NCI-H187 (cell line): ENCODE measurements at regions not wholly inside any gene's neighbourhood (a gene's known extent, or its start where the extent isn't known, plus 50 kb on each side); places are given as distances from the start of the nearest gene placed in this dataset.

Experiments
- DNase-seq, 2 experiments: peaks; one replicate each; lab custom pipeline; 2025; lab: John Stamatoyannopoulos, UW

DNA sequence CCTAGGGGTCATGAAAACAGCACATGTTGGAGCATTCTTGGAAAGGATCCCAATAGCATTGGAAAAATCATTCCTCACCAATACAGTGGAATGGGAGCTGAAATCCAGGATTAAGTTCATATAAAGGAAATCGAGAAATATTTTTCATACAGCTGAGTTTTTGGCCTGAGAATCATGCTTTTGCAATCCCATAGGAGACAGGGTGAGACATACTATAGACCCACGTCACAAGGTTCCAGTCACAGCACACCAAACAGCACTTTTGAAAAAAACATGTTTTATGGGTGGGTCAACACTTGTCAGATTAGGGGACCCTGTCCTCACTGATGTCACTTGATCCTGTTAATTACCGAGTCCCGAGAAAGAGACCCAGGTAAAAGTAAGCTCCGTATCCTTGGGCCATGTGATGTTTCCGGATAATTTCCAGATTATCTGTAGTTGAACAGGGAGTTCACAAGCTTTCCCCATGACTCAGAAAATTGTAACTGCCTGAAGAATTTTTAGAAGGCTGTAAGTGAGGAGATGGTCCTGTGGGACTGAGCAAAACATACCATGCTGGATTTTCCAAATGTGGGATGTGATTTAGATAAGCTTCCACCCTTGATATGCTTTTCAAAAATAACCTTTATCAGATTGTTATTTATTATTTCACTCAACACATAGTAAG is 80.9 kb upstream of the TLR3 start:
- no peak for DNase-seq

DNA sequence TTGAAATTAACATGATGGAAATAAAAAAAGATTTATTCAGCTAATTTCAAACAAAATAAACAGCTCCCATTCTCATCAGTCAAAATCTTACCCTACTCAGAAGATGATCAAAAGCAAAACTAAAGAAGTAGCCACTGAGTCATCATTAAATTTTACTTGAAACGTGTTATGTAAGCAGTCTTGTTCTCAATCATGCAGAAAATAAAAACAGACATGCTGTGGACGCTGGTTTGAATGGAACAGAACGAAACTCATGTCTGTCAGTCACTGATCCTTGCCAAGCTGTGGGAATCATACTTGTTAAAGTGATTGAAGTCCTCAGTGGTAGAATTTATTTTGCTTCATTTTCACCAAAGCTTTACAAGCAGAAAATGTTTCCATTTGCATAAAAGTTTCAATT is 77.2 kb upstream of the TLR3 start:
- DNase-seq: no peak

DNA sequence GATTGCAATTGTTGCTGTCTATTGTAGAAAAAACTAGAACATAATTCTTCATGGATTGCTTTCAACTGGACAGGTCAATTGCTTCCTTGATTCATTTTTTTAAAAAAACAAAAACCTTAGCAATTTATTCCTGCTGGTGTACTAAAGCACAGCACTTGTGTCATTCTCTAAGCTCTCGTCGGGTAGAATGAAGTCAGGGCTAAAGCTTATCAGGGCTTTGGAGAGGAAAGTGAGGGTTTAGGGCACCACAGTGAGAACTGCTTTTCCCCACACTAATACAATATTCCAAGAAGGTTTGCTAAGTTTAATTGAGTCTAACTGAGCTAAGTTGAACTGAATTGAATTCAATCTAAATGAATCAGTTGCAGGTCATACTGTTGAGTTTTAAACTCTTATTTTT is 76.4 kb upstream of the TLR3 start:
- no peak for DNase-seq

DNA sequence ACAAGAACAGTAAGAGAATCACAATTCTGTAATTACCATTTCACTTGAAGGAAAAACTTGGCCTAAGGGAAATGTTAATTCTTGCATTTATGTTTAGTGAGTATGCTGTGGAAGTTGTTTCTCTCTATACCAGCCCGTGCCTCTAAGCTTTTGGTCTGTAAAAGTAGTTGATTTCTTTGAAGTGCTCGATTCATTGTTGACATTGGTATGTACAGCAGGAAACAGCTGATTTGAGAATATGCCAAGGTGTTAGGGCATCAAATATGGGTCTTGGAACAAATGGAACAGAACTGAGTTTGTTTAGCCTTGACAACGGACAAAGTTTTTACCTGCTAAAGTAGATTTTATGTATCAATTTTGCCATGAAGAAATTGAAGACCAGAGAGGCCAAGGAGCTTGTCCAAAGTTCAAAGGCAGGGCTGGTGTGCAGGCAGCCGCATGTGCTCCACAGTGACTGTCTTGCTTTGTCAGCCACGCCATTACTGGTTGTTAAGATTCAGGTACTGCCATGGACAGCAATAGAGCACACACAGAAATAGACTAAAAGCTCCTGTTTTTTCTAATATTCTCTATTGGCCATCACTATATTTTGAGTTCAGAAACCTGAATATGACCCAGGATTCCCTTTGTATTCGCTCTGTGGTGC is 75.5 kb upstream of the TLR3 start:
- no peak for DNase-seq

- DNase-seq: no peak
These were observed 74.2 kb upstream of the TLR3 start for GRCh38 chr4:185994750-185995149.

- no peak for DNase-seq
These were observed 73.3 kb upstream of the TLR3 start for GRCh38 chr4:185995665-185996064.

DNA sequence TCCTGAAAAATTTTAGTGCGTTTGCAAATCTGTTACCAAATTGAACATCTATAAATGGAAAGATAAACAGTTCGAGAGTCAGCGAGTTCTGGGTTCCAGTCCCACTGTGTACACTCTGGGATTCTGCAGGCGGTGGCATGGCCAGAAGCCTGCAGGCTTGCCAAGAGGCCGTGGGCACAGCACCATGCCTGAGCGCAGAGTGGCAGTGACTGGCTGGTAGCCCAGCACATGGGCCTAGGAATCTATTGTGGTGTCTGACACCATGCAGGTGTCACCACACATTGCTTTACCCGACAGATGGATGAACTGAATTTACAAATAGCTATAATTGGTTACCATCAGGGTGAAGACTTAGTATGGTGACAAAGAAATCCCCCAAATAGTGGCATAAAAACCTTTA is 71.7 kb upstream of the TLR3 start:
- DNase-seq: no peak

- DNase-seq: peak; percentile 27 to 64
These were observed 70.2 kb upstream of the TLR3 start for GRCh38 chr4:185998791-185999190.

DNA sequence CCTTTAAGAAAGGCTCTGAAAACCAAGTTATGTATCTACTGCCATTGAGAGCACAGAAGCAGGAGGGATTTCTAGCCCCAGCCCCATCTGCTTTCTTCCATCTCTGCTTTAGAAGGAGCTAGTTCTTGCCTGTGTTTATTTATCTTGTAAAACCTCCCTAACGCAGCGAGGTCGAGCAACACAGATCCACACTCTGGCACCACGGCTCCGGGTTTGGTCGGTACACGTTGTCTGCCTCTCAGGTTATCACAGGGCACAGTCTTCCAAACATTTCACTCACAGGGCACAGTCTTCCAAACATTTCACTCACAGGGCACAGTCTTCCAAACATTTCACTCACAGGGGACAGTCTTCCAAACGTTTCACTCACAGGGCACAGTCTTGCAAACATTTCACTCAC is 69.7 kb upstream of the TLR3 start:
- peak in 1 of 2 experiments; percentile 27 for DNase-seq

GRCh38 chr4:186002853-186003252 is 66.1 kb upstream of the TLR3 start:
- no peak for DNase-seq

- no peak for DNase-seq
These were observed 65.2 kb upstream of the TLR3 start for GRCh38 chr4:186003746-186004145.

GRCh38 chr4:186008057-186008456 is 60.9 kb upstream of the TLR3 start:
- DNase-seq: no peak

DNA sequence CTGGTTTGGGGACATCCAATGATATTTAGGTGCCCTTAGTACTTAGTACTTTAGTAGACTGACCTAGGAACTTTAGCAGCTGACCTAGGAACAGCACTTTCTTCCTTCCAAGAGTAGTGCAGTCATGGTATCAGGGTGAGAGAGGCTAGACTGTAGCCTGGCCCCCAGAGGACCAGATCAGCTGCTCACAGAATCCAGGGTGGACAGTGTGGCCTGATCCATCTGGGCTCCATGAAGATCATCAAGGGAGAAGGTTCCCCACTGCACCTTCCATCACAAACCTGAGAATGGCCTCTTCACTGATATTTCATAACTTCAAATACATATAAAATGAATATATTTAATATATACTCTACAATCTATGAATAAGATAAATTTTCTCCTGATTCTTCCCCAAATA is 59.0 kb upstream of the TLR3 start:
- no peak for DNase-seq

DNA sequence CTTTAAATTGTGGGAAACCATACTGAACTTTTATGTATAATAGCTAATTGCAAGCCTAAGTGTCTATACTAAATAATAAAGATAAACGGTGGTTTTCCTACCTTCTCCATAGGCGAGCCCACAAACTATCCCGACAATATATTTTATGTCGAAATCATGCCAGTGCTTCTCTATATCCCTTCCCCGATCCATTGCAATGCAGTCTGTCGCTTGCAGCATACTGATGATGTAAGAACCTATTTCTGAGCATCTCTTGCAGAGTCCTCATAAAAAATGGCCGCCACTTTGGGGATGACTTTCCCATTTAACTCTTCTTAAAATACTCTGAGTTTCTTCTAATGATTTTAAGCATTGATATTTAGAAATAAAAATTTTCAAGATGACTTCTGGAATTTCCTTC is 58.1 kb upstream of the TLR3 start:
- no peak for DNase-seq

DNA sequence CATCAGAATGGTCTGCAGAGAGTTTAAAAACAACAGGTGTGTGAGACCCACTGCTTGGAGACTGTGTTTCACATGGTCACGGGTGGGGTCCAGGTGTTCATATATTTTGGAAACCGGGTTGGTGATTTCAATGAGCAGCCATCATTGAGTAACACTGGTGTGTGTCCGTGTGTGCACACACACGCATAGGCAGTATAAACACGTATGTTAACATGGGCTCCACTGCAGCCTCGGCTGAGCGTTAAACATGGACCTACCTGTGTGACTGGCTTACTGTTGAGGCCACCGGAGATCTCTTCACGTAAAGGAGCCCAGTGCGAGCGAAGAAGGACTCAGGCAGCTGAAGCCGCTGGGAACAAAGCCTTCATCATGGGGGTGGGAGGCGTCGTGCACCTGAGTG is 56.9 kb upstream of the TLR3 start:
- DNase-seq: no peak

- DNase-seq: no peak
These were observed 55.4 kb upstream of the TLR3 start for GRCh38 chr4:186013419-186014186.

DNA sequence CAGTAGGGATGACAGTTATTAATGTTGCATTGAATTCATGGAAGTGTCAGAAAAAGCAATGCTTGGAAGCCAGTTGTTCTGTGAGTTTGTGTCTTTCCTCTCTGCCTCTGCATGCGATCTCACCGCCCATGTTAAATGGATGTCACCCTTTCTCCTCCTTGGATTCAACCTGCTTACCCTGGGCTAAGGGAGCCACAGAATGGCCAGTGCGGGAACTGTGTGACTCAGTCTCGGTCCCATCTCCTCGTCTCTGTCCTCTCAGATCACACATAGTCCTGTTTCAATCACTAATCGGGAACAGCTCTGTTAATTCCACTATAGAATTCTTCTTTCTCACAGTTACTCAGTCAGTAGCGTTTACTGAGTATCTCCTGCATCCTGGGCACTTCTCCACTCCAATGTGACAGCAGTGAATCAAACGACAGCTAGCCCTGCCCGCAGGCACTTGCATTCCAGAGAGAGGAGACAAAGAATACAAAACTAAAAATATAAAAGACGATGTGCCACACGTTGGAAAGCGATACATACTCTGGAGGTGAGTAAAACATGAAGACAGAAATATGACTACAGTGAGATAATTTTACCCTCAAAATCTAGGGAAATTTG is 53.6 kb upstream of the TLR3 start:
- no peak for DNase-seq

DNA sequence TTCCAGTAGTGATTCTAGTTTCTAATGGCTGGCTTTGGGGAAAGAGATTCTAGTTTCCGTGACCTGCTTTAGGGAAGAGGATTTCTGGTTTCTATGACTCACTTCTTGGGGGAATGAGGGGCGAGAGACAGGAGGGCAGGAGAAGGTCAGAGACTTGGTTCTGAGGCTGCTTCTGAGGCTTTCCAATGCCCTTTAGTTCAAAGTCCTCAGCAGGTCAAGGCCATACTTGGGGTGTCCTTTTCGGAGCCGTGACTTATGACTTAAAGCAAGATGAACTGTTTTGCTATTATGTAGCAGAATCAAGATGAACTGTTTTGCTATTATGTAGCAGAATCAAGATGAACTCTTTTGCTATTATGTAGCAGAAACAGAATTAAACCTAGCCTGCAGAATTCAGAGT is 52.2 kb upstream of the TLR3 start:
- DNase-seq: no peak

- DNase-seq: no peak
These were observed 51.2 kb upstream of the TLR3 start for GRCh38 chr4:186017801-186018200.

GRCh38 chr4:186018261-186018660 is 50.7 kb upstream of the TLR3 start:
- DNase-seq: no peak

GRCh38 chr4:186018784-186019183 is 50.2 kb upstream of the TLR3 start:
- DNase-seq: no peak
